H1 (cell line): ENCODE measurements at regions not wholly inside any gene's neighbourhood (a gene's known extent, or its start where the extent isn't known, plus 50 kb on each side); places are given as distances from the start of the nearest gene placed in this dataset.

Experiments used
- ATF2 ChIP-seq: IDR thresholded peaks from 2 replicates; pipeline ENCODE4 v1.6.1; 2012; ENCODE audit warnings: low read length, inconsistent platforms
- BACH1 ChIP-seq: IDR thresholded peaks from 2 replicates; pipeline ENCODE4 v1.6.1; 2012; ENCODE audit warnings: low read length, improper control_type of control experiment
- CEBPB ChIP-seq: IDR thresholded peaks from 2 replicates; pipeline ENCODE4 v1.6.1; 2012; ENCODE audit warnings: low read depth, low read length
- CHD1 ChIP-seq: IDR thresholded peaks from 2 replicates; pipeline ENCODE4 v1.6.1; 2012; ENCODE audit warnings: low read depth, low read length, improper control_type of control experiment
- CHD2 ChIP-seq: IDR thresholded peaks from 2 replicates; pipeline ENCODE4 v1.6.1; 2012; ENCODE audit warnings: low read length, improper control_type of control experiment
- GABPA ChIP-seq: IDR thresholded peaks from 2 replicates; pipeline ENCODE4 v1.6.1; 2011; ENCODE audit warnings: mild to moderate bottlenecking, low read length, moderate library complexity, borderline replicate concordance; ENCODE audit not compliant: insufficient read depth
- HDAC6 ChIP-seq: IDR thresholded peaks from one replicate; pipeline ENCODE4 v1.7.1; 2012; ENCODE audit warnings: low read depth, mild to moderate bottlenecking, inconsistent platforms, low read length, moderate library complexity
- JUND ChIP-seq: IDR thresholded peaks from 2 replicates; pipeline ENCODE4 v1.6.1; 2011; ENCODE audit warnings: mild to moderate bottlenecking, improper control_type of control experiment, low read length
- NRF1 ChIP-seq: IDR thresholded peaks from 2 replicates; pipeline ENCODE4 v1.6.1; 2011; ENCODE audit warnings: mild to moderate bottlenecking, low read depth, low read length, improper control_type of control experiment
- POU5F1 ChIP-seq: IDR thresholded peaks from 2 replicates; pipeline ENCODE4 v1.6.1; 2011; ENCODE audit warnings: low read depth, mild to moderate bottlenecking, low read length, moderate library complexity
- RNF2 ChIP-seq: fragments of 200-900, 300-1000 bp; sonication (generic); IDR thresholded peaks from 2 replicates; pipeline ENCODE4 v1.7.1; 2016; ENCODE audit warnings: borderline replicate concordance, low read depth, mild to moderate bottlenecking, antibody characterized with exemption, low read length; ENCODE audit not compliant: poor library complexity, severe bottlenecking; ENCODE audit errors: missing control alignments
- SIX5 ChIP-seq: IDR thresholded peaks from 2 replicates; pipeline ENCODE4 v1.6.1; 2011; ENCODE audit warnings: mild to moderate bottlenecking, low read depth, low read length
- SP1 ChIP-seq: IDR thresholded peaks from 2 replicates; pipeline ENCODE4 v1.6.1; 2011; ENCODE audit warnings: low read depth, low read length
- SP4 ChIP-seq: IDR thresholded peaks from 2 replicates; pipeline ENCODE4 v1.6.1; 2012; ENCODE audit warnings: low read length, inconsistent platforms
- SRF ChIP-seq: IDR thresholded peaks from 2 replicates; pipeline ENCODE4 v1.6.1; 2011; ENCODE audit warnings: mild to moderate bottlenecking, low read depth, low read length, moderate library complexity
- TBP ChIP-seq: IDR thresholded peaks from 2 replicates; pipeline ENCODE4 v1.6.1; 2011; ENCODE audit warnings: low read depth, low read length, improper control_type of control experiment
- TF ChIP-seq, protein P1 (sequence below), 3 experiments: IDR thresholded peaks; 1 replicate in 2 of 3; 2 replicates in 1 of 3; pipeline versions ENCODE4 v1.5.1 to v1.6.1; 2011; ENCODE audit warnings: low read length in 3 of 3, mild to moderate bottlenecking in 3 of 3, inconsistent platforms in 2 of 3, low read depth in 1 of 3, moderate library complexity in 1 of 3; ENCODE audit not compliant: insufficient read depth in 1 of 3; ENCODE audit errors: control extremely low read depth in 1 of 3

- TF ChIP-seq TBP: no peak
- TF ChIP-seq SP1: no peak
- no peak for TF ChIP-seq CHD2
- TF ChIP-seq NRF1: no peak
- TF ChIP-seq BACH1: no peak
- no peak for TF ChIP-seq CEBPB
- no peak for TF ChIP-seq SRF
- TF ChIP-seq RNF2: no peak
- no peak for TF ChIP-seq POU5F1
- TF ChIP-seq CHD1: no peak
- TF ChIP-seq JUND: no peak
- no peak for TF ChIP-seq ATF2
- TF ChIP-seq, protein P1, sequence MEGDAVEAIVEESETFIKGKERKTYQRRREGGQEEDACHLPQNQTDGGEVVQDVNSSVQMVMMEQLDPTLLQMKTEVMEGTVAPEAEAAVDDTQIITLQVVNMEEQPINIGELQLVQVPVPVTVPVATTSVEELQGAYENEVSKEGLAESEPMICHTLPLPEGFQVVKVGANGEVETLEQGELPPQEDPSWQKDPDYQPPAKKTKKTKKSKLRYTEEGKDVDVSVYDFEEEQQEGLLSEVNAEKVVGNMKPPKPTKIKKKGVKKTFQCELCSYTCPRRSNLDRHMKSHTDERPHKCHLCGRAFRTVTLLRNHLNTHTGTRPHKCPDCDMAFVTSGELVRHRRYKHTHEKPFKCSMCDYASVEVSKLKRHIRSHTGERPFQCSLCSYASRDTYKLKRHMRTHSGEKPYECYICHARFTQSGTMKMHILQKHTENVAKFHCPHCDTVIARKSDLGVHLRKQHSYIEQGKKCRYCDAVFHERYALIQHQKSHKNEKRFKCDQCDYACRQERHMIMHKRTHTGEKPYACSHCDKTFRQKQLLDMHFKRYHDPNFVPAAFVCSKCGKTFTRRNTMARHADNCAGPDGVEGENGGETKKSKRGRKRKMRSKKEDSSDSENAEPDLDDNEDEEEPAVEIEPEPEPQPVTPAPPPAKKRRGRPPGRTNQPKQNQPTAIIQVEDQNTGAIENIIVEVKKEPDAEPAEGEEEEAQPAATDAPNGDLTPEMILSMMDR (IDR thresholded peaks at IDR 0.05; ENCODE audit: control extremely low read depth in 1 of 3, insufficient read depth in 1 of 3, low read depth in 1 of 3, low read length in 3 of 3): no peak
- no peak for TF ChIP-seq SP4
- no peak for TF ChIP-seq SIX5
- no peak for TF ChIP-seq GABPA
- no peak for TF ChIP-seq HDAC6
These were observed 53.2 kb upstream of the TMEM273 start (continued) for GRCh38 chr10:49241385-49241784.
